HG03342 (cell line): ENCODE measurements at regions not wholly inside any gene's neighbourhood (a gene's known extent, or its start where the extent isn't known, plus 50 kb on each side); places are given as distances from the start of the nearest gene placed in this dataset.
"Not testable (repeated sequence)": the region's sequence is repeated elsewhere in the genome, so short reads cannot be mapped to it uniquely, and the experiment has no call there.

Experiments used
- ATAC-seq: cut with Tn5 transposase; IDR thresholded peaks from one replicate; pipeline ENCODE4 v1.9.1; 2021; ENCODE audit warnings: mild to moderate bottlenecking, moderate library complexity; ENCODE audit not compliant: unreplicated experiment

DNA sequence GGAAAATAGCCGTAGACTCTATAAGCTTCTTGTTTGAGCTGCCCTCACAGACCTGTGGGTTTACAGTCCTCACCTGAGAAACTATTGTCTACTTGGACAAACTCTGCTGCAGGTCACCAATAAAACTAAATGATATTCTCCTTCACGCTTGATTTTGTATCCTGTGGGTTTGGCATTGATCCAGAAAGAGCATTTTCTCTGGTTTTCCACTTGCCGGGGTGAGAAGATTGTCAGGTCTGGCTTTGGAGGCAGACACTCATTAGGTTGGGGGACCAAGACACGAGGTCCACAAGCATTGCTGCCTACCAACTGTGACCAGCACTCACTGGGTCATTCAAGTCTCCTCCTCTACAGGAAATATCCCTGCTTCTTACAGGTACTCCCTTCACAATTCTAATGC lies 68.5 kb downstream of the CDC14C start:
- ATAC-seq, result no peak

DNA sequence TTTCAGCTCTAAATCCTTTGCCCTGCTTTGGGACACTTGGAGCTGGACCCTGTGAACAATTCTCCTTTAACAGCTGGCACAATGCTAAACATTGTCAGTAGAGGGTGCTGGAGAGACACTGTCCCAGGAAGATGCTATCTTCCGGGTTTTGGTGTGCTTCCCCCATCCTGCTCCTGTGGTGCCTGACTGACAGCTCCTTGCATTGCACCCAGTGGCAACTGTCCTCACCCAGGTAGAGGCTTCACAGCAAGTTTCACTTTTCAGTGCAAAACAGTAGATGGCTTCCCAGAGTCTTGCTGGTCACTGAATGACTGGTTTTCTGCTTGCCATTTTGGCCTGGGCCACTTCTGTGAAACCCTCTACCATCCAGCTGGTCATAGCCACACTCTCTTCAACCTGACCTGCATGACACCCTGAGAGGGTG lies 77.3 kb downstream of the CDC14C start:
- ATAC-seq, result peak; percentile 99

DNA sequence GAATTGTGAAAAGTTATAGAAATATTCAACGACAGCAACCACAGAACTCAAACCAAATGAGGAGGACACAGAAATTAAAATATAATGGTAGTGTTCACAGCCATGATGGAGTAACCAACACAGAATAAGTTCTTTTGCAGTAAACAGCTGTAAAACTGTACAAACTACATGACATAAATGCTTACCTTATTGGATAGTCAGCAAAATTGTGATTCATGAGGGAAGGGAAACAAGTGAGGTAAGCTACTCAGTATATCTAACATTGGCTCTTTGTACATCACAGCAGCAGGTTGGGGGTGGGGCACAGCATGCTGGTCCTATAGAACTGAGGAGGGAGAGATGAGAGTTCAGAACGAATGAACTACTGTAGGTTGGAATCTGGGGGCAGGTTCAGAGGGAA lies 86.4 kb downstream of the CDC14C start:
- ATAC-seq, result no peak

DNA sequence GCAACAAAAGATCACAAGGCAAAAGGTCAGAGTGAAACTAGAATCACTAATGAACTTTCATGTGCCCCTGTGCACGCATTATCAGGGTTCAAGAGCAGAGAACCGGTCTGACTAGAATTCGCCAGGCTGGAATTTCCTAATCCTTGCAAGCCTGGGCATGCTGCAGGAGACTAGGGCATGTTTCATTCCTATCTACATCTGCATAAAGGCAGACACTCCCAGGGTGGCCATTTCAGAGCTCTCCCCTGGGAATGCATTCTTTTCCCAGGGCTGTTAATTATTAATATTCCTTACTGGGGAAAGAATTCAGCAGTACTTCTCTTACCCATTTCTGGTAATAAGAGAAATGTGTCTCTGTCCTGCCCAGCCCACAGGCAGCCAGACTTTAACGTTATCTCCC lies 90.5 kb downstream of the CDC14C start:
- no peak for ATAC-seq

DNA sequence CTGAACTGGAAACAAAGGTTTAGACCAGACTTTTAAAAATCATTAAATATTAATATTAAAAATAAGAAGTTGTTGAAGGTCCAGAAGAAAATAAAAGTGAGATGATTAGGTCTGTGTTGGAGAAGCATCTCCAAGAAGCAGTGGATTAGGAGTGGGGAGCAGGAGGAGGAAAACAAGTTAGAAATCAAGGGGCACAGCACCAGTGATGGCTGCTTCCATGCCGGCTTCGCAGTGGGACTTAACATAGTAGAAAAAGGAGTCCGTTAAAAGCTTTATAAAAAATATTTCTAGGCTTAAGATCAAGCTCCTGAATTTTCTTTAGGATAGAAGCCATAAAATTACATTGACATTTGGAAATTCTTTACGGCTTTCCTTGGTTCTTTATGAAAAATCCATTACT lies 95.8 kb downstream of the CDC14C start:
- no peak for ATAC-seq

DNA sequence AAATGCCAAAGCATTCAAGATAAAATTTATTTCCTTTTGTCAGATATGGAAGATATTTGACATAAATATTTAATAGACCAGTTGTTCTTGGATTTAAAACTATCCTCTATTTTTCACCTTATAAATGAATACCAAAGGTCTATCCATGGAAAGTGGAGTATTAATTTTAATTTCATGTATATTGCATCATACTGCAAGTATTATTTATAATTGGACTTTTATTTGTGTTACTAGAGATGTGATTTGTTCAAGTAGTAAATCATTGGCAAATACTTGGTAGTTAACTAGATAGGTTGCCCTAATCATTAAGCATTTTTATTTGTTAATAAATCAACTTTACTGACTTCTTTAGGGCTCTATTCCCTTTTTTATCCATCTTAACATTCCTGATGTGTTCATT lies 98.1 kb downstream of the CDC14C start:
- no peak for ATAC-seq

DNA sequence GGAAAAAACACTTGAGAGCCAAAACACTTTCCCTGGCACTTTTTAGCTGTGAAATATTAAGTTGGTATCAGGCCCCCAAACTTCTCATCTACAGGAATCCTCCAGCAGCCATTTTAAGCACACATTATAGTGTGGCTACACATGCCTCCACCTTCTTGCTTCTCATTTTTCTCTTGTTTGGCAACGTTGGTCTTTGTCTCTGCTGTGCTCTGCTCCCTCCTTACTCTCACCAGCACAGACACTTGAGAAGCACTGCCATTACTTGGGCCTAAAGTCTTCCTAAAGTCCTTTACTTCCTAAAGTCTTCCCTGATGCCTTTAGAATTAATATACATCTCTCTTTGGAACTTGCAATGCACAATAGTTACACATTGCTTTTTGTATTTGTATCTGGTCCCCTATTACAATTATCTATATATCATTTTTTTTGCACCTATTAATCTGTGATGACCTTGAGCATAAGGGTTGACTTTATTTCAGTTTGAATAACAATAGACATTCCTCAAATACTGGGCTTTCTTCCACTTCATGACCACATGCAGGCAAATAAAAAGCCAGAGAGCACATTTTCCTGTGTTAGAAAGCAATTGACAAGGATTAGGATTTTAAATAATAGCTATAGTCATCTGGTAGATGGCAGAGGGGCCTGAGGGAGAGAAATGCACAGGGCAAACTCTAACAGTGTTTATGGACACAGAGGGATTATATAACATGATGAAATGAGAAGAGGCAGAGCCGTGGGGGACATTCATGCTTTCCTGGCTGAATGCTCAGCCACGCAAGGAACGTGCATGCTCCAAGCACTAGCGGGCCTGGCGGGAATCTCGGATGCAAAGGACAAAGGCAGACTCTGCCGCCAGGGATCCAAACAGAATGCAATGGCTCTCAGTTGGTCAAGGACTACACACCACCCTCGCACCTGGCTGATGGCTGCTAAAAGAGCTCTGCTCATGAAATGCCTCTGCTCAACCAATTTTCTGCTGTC lies 99.3 kb downstream of the CDC14C start:
- ATAC-seq, result no peak

DNA sequence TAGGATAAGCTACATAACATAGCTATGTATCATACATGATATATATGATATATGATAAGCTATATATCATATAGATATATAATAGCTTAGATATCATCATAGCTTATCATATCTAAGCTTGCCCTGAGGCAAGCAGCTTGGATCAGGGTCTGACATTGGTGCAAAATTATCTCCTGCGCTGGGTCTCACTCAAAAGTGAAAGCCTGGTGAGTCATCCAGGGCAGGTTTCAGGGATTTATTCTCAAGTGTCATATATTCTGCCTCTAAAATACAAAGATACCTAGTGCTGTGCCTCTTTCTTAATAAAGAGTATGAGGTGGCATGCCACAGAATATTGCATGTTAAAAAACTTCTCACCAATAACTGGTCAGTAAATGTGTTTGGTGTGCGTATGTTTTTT lies 105.9 kb downstream of the CDC14C start:
- no peak for ATAC-seq

DNA sequence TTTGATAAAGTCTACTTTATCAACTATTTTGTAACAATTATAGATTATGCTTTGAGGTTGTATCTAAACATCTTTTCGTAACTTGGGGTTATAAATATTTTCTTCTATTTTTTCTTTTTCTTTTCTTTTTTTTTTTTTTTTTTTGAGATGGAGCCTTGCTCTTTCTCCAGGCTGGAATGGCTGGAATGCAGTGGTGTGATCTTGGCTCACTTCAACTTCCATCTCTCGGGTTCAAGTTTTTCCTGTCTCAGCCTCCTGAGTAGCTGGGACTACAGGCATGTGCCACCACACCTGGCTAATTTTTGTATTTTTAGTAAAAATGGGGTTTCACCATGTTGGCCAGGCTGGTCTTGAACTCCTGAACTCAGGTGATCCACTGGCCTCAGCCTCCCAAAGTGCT lies 108.8 kb downstream of the CDC14C start:
- ATAC-seq, result not testable (repeated sequence)

DNA sequence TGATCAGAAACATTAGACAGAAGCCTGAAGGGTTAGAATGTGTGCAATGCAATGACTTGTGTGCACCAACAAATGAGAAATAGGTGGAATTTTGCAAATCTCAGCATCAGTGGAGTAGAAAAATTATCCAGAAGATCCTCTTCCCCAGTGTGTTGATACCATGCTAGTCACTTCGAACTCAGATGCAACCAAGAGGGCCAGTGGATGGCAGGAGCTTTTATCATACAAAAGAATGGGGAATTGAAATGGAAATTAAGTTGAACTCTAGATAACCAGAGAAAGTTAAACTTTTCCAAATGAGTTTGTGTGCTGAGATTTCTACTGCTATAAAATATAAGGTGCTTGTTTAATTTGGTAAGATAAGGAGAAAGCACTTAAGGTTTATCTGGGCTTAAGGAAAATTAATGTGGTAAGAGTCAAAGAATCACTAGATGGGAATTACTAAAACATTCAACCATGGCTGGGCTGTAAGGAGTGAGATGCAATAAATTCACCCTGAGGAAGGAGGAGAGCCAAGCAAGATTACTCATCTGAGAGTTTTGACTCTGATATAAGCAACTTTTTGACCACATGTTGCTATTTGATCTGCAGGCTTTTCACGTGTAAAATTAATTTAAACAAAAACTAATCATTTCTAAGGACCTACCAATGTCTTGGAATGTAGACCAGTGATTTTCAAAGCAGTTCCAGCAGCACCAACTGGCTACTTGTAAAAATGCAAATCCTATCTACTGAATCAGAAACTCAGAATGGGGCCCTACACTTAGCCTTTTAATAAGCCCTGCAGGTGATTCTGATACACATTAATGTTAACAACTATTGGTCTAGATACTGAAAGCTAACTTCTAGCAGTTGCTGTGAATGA lies 113.2 kb downstream of the CDC14C start:
- no peak for ATAC-seq

DNA sequence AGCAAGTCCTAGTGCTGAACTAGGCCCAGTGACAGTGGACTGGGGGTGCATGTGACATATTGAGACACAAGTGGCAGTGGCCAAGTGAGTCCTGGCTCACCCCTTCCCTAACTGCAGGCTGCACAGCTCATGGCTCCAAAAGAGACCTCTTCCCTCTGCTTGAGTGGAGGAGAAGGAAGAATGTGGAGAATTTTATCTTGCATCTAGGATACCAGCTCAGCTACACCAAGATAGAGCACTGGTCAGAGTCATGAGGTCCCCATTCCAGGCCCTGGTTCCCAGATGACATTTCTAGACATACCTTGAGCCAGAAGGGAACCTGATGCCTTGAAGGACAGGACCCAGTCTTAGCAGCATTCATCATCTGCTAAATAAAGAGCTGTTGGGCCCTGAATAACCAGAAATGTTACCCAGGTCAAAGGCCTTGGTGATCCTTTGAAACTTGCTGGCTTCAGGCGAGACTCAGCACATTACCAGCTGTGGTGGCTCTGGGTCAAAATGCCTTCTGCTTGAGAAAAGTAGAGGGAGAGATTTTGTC lies 114.5 kb downstream of the CDC14C start:
- no peak for ATAC-seq

DNA sequence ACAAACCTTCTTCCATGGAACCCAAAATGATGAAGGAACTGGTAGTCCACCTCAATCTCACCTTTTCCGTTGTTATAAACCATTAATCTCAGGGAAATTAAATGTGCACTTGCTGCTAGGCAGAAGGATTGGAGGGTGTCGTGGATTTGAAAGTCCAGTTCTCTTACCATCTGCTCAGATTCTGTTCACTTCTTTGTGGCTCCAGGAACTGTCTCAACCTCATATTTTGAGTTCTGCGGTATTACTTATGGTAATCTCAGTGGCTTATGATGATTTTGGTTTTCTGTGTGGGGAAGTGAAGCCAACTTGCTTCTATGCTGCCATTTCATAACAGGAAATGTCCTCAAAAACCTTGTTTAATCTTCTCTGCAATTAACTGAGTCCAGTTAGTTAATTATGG lies 136.4 kb downstream of the CDC14C start:
- no peak for ATAC-seq

DNA sequence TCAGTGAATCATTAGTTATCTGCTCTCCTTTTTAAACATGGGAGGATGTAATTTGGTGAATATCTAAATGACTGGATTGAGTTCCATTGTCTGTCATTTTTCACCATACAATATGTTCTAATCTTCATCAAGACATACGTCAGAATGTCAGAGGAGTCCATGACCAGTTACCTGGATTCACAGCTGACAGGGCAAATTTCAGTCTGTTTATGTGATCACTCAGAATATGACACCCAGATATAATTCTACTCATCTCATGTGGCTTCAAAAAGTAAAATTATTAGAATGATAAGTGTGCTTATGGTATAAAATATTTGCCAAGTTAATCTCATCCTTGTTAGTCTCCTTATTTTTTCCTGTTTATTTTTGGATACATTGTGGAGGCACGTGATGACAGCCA lies 150.2 kb downstream of the CDC14C start:
- no peak for ATAC-seq

DNA sequence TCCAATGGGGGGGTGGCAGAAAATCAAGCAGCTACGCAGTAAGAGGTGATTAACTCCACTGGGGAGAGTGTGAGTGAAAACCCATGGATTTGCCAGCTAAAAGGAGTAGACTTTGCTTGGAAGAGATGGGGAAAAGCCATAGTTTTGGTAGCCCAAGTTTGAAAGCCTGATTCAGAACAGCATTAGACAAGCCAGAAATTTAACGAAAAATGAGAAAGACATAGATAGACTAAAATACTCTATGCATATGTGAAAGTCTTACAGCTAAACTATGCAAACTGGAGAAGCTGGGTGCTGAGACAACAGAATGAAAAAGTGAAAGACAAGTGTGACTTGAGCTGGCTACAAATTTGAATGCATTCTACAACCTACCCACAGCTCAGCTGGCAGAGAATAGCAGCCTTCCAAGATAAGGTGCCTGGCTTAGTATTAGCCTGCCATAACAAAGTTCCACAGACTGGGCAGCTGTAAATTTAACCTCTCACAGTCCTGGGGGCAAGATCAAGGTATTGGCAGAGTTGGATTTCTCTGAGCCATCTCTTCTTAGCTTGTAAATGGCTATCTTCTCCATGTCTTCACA lies 156.6 kb downstream of the CDC14C start:
- ATAC-seq, result no peak

DNA sequence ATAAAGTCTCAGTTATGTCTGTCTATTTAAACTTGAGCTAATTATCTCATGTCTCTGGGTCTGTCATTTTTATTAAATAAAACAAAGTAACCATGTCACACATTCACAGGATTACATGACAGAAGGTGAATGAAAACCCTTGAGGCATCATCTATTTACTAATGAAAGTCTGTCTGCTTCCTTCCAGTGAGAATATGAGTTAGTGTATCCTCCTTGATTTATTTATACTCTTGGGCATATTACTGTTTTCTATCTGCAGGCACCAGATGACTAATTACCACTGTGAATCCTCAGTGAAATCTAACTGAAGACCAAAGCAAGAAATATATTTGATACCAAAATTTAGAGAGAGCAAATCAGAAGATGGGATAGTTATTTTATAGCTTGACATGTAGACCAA lies 163.7 kb downstream of the CDC14C start:
- ATAC-seq, result no peak

DNA sequence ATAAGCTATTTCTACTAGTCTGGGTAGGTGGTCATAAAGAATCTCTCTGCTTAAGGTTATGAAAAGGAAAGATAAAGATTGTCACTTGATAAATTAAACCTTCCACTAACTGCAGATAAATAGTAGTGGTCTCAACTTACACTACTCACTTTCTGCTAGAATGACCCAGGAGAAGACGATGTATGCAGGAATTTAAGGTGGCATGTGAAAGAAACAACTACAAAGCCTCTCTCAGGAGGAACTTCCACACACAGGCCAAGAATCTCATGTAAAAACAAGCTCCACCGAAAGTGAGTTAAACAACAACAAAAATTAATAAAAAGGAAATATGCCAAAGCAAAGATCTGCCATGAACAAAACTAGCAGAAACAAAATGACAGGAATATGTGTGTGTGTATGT lies 165.4 kb downstream of the CDC14C start:
- ATAC-seq, result no peak

DNA sequence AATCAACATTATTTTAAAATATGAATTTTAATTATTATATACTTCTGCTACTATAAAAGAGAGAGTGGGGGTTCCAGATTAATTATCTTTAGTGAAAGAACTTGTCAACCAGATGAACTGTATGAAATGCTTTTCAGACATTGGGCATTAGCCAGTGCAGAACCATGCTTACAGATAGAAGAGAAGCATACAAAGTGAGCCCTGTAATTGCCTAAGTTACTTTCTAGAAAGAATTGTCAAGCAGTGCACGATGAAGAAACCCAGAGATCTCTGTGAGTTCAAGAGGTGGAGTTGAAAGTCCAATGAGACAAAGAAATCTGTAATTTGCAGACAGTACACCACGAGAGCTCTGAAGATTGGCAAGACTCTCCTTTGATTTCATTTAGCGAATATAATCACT lies 166.7 kb downstream of the CDC14C start:
- ATAC-seq, result no peak

DNA sequence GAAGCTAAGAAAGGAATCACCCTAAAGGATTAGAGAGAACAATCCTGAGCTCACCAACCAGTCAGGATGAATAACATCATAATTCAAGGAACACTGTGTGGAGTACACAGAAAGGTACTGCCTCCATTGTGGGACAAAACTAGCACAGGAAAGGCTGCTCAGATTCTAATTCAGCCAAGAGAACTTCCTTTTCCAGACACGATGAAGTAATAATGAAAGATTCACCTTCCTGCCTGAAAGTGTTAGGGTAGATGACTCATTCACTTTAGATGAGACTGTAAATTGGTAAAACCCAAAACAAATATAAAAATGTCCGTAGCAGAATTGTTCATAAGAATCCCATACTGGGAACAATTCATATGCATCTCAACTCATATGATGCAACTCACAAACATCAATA lies 167.2 kb downstream of the CDC14C start:
- ATAC-seq, result no peak

DNA sequence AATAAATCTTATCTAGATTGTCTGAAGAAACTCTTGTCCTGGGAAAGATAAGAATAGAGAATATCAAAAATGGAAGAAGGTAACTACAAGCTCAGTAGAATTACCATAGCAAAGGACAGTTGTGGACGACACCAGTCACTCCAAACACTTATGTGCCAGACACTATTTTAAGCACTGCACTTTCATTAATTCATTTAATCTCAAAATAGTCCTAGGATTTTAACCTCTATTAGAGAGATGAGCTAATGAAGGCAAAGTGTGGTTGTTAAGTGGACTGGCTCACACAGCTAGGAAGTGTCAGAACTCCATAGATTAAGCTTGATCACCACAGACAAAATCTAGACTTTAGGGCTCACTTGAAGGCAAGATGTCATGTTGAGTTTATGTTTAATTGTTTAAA lies 168.9 kb downstream of the CDC14C start:
- ATAC-seq, result no peak

DNA sequence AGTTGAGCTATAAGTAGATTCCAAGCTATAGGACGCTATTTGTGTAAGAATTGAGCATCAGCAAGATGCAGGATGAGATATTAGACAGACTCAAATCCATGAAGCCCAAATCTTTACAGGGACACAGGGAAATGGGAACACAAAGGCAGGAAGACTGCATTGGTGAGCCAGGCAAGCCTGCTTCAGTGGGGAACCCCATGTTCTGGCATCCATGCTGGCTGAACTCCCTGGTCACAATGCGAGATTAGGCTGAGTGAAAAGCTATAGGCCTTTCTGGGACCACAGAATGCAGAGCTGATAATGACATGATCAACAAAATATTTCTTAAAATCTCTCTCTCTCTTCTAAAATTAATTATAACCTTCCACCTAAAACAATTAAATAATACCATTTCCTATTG lies 170.5 kb downstream of the CDC14C start:
- ATAC-seq, result no peak

DNA sequence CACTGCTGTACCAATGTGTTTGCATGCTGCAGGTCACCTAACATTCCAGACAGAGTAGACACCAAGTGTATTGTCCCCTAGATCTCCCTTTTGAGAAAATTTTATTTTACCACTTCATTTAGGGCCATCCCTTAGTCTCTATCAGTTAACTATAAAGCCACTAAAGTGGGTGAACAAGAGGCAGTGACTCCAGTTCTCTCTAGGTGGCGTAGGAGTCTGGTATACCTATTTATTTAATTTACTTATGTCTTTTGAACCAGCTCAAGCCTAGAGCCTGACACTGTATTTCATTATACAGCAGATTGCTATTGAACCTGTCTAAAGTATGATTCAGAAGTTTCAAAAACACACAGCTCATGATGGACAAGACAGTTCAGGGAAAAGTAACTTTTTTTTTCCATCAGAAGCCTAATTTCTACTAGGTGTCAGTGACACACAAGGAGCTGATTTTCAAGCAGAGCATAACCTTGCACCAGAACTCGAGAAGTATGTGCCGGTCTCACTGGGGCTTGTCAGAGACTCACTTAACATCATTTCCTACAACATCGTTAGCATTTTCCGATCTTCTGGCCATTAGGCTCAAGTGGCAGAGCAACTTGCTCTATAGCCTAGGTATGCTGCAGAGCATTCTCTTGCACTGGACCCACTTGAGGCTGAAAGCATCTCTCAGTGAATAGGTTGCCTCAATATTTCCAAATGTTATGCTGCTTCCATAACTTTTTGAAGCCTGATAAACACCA lies 175.4 kb downstream of the CDC14C start:
- ATAC-seq, result no peak
